Stimulated activated CD8-positive, alpha-beta memory T cell treated with anti-CD3 and anti-CD28 coated beads, Interleukin-4, amount 100 ng/mL, for 4 hours (primary cell): ENCODE measurements at regions not wholly inside any gene's neighbourhood (a gene's known extent, or its start where the extent isn't known, plus 50 kb on each side); places are given as distances from the start of the nearest gene placed in this dataset.

Experiments used
- DNase-seq, 2 donors: peaks; one replicate each; pipeline ENCODE4 v3.0.0-alpha.2; 2020; ENCODE audit warnings: low read depth in 2 of 2, low spot score in 1 of 2

- no peak for DNase-seq
Observed at GRCh38 chr6:44016131-44016870, 111.0 kb downstream of the MRPL14 start.

GRCh38 chr6:44012078-44012493 is 115.2 kb downstream of the MRPL14 start:
- no peak for DNase-seq

- no peak for DNase-seq
Observed at GRCh38 chr6:44011350-44011920, 115.8 kb downstream of the MRPL14 start.

- DNase-seq, result no peak
Observed at GRCh38 chr6:44010411-44011349, 116.6 kb downstream of the MRPL14 start.

GRCh38 chr6:44009425-44010321 is 117.6 kb downstream of the MRPL14 start:
- no peak for DNase-seq

GRCh38 chr6:44008821-44009370 is 118.4 kb downstream of the MRPL14 start:
- no peak for DNase-seq

GRCh38 chr6:44007818-44008621 is 119.2 kb downstream of the MRPL14 start:
- DNase-seq, result no peak

GRCh38 chr6:44006872-44007303 is 120.4 kb downstream of the MRPL14 start:
- no peak for DNase-seq

GRCh38 chr6:44006123-44006871 is 121.0 kb downstream of the MRPL14 start:
- DNase-seq, result no peak

GRCh38 chr6:44005507-44005903 is 121.7 kb downstream of the MRPL14 start:
- no peak for DNase-seq

GRCh38 chr6:44004625-44005506 is 122.4 kb downstream of the MRPL14 start:
- no peak for DNase-seq

- no peak for DNase-seq
Observed at GRCh38 chr6:44004136-44004535, 123.1 kb downstream of the MRPL14 start.

- no peak for DNase-seq
Observed at GRCh38 chr6:44003345-44004061, 123.7 kb downstream of the MRPL14 start.

- peak; percentile 21 to 41 for DNase-seq
Observed at GRCh38 chr6:44002593-44003344, 124.5 kb downstream of the MRPL14 start.

GRCh38 chr6:44002067-44002592 is 125.1 kb downstream of the MRPL14 start:
- DNase-seq, result peak; percentile 6 to 11

- DNase-seq, result no peak
Observed at GRCh38 chr6:44001318-44002066, 125.8 kb downstream of the MRPL14 start.
